Adrenal gland (tissue), 9 donors: ENCODE measurements at regions not wholly inside any gene's neighbourhood (a gene's known extent, or its start where the extent isn't known, plus 50 kb on each side); places are given as distances from the start of the nearest gene placed in this dataset.
"Not testable (repeated sequence)": the region's sequence is repeated elsewhere in the genome, so short reads cannot be mapped to it uniquely, and the experiment has no call there.

Experiments
- DNase-seq, 7 donors: peaks; one replicate each; pipeline ENCODE4 v3.0.0-alpha.2; 2019 to 2020
- H3K27ac ChIP-seq, 5 donors: fragments of 200-600 bp; sonication (generic) in 4 of 5; 1 replicate in 3 of 5; 2 replicates in 2 of 5; pipeline versions ENCODE4 v1.5.1 to v1.8.0; 2016 to 2020; ENCODE audit warnings: mild to moderate bottlenecking in 1 of 5
- H3K27me3 ChIP-seq: fragments of 200-600 bp; 2 replicates; pipeline ENCODE4 v1.8.0; 2021
- H3K36me3 ChIP-seq, 2 donors: fragments of 200-600 bp; replicated peaks in 1 of 2; 1 replicate in 1 of 2; 2 replicates in 1 of 2; pipeline versions ENCODE4 v1.5.1 to v1.8.0; 2018 to 2022
- H3K4me1 ChIP-seq, 2 donors: fragments of 200-600 bp; replicated peaks in 1 of 2; 1 replicate in 1 of 2; 2 replicates in 1 of 2; pipeline versions ENCODE4 v1.5.1 to v1.8.0; 2018 to 2021
- H3K4me3 ChIP-seq, 4 donors: fragments of 200-600 bp; sonication (generic) in 3 of 4; one replicate each; pipeline ENCODE4 v1.5.1; 2016 to 2018
- H3K9me3 ChIP-seq, 3 donors: fragments of 200-600 bp; sonication (generic) in 1 of 3; replicated peaks in 1 of 3; 1 replicate in 2 of 3; 2 replicates in 1 of 3; pipeline versions ENCODE4 v1.5.1 to v1.8.0; 2016 to 2021
- CTCF ChIP-seq, 6 experiments: fragments of 450-650 bp in 4 of 6; fragments of 200-600 bp in 2 of 6; sonication (generic) in 1 of 6; IDR thresholded peaks; 1 replicate in 5 of 6; 2 replicates in 1 of 6; pipeline versions ENCODE4 v1.5.1 to v1.8.0; 2016 to 2021; ENCODE audit warnings: antibody characterized with exemption in 6 of 6, mild to moderate bottlenecking in 2 of 6, moderate library complexity in 1 of 6
- POLR2A ChIP-seq, 2 donors: fragments of 450-650 bp; IDR thresholded peaks; one replicate each; pipeline ENCODE4 v1.6.1; 2017; ENCODE audit warnings: antibody characterized with exemption in 2 of 2, mild to moderate bottlenecking in 2 of 2, moderate library complexity in 1 of 2
- WGBS, 4 donors: extraction: QIAGEN DNeasy Blood & Tissue Kit in 2 of 4; methylation state at CpG; one replicate each; pipeline versions ENCODE4 v1.1.5 to v1.1.7; 2013 to 2017; 5-methylcytosine and 5-hydroxymethylcytosine counted together
- intact Hi-C, 2 donors: fragments of 100-400 bp; cut with DNase I; formaldehyde crosslinking; loops; one replicate each; pipeline versions ENCODE4 v1.14.1 to v1.15.0; 2022 to 2023
- donor health status: healthy with polysubstance abuse.
- donor health status: Bipolar disorder and iron deficiency.
- donor health status: DM: yes; HTN: yes; CAD: no.
- donor health status: DM: no; HTN: no; CAD: no.
- donor health status: DM: no; HTN: no; CAD: no.

GRCh38 chr12:9342614-9343353 is 134.6 kb upstream of the PZP start:
- Histone ChIP-seq H3K27ac (no peak overlapping the region), H3K27me3 (no peaks in the 10 kb centered on the region), H3K36me3 (no peaks in the 10 kb centered on the region), H3K4me1 (no peaks in the 10 kb centered on the region), H3K4me3 (no peak overlapping the region), H3K9me3 (no peaks in the 10 kb centered on the region)
- 84 to 90% (median 89%) methylated on average over 3 of the region's 3 CpGs for WGBS, 4 donors
- no peak for DNase-seq
- TF ChIP-seq CTCF (IDR thresholded peaks at IDR 0.05) (no peak), POLR2A (IDR thresholded peaks at IDR 0.05) (no peak)
- intact Hi-C loops: no loop called here

DNA sequence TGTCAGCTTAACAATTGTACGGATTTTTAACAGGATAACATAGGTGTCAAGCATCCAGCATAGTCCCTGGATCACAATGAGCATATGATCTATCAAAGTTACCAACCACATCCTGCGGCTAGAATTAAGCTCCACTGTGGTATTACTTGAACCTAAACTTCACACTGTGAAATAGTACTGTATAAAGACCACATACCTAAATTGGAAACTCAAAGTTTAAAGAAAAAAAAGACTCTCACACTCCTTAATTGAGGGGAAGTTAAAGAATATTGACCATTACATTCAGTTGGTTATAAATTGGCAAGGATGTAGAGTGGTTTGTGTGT is 133.0 kb upstream of the PZP start:
- 82 to 89% (median 87%) methylated on average over 2 of the region's 2 CpGs for WGBS, 4 donors
- no peaks in the 10 kb centered on the region for H3K9me3 ChIP-seq
- H3K36me3 ChIP-seq: no peaks in the 10 kb centered on the region
- TF ChIP-seq POLR2A (IDR thresholded peaks at IDR 0.05) (no peak), CTCF (IDR thresholded peaks at IDR 0.05) (no peak)
- H3K4me3 ChIP-seq: no peak overlapping the region
- H3K4me1 ChIP-seq: no peaks in the 10 kb centered on the region
- H3K27ac ChIP-seq: no peak overlapping the region
- intact Hi-C loops: no loop called here
- no peak for DNase-seq
- H3K27me3 ChIP-seq: no peaks in the 10 kb centered on the region

DNA sequence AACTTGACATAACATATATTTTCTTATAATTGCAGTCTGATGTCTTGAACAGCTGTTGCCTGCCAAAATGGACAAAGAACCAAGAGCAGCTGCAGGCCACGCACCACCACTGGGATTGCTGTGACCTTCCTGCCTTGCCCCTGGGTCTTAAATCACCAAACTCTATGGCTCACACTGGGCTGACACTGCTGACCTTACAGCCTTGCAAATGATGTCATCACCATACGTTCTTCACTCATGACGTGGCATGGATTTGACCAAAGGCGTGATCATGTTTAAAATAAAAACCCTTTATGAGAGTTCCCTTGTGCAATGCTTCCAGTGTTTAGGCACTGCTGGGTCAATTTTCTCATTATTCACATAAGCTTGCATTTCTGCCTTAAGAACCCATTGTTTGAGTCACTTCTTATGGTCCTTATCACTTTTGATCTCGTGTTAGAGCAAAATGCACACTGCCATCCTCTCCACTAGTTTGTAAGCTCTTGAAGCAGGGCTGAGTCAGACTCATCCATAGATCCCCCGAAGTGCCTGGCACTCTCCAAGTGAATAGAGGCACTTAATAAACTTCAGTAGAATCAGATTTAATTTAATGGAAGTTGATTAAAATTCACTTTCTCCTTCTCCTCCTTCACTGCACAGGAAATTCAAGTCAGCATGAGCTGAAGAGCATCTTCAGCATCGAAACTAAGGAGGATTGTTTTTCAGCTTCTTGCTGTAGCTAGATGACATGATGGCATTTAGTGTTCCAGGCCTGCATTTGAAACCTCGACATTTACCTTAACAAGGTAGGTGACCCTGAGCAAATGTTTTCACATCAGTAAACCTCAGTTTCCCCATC is 132.4 kb upstream of the PZP start:
- 54 to 62% (median 60%) methylated on average over 8 of the region's 8 CpGs for WGBS, 4 donors
- H3K27me3 ChIP-seq: no peaks in the 10 kb centered on the region
- H3K9me3 ChIP-seq: no peaks in the 10 kb centered on the region
- no peaks in the 10 kb centered on the region for H3K4me1 ChIP-seq
- DNase-seq: no peak
- intact Hi-C loops: no loop called here
- H3K4me3 ChIP-seq: no peak overlapping the region
- TF ChIP-seq POLR2A (IDR thresholded peaks at IDR 0.05) (no peak), CTCF (IDR thresholded peaks at IDR 0.05) (no peak)
- H3K36me3 ChIP-seq: no peaks in the 10 kb centered on the region
- H3K27ac ChIP-seq: no peak overlapping the region

DNA sequence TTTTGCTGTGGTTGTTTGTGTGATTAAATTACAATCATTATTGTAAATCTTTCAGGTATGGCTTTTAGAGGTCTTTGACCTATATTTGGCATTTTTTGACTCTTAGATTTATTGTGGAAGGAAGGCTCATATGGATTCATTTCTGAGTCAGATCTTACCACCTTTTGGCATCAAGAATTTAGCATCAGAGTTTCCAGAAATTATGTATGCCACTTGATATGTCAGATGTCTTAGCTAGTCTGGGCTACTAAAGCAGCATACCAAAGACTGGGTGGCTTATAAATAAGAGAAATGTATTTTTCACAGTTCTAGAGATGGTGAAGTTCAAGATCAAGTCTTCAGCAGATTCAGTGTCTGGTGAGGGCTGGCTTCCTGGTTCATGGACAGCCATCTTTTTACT is 129.5 kb upstream of the PZP start:
- Histone ChIP-seq H3K27ac (no peak overlapping the region), H3K27me3 (no peaks in the 10 kb centered on the region), H3K4me1 (no peaks in the 10 kb centered on the region), H3K36me3 (no peaks in the 10 kb centered on the region), H3K4me3 (no peak overlapping the region), H3K9me3 (no peaks in the 10 kb centered on the region)
- intact Hi-C loops: no loop called here
- TF ChIP-seq CTCF (IDR thresholded peaks at IDR 0.05) (no peak), POLR2A (IDR thresholded peaks at IDR 0.05) (no peak)
- DNase-seq: no peak

GRCh38 chr12:9336375-9337011 is 128.3 kb upstream of the PZP start:
- H3K27ac ChIP-seq, DNase-seq, H3K27me3 ChIP-seq, intact Hi-C loops, H3K4me3 ChIP-seq, H3K36me3 ChIP-seq, H3K4me1 ChIP-seq, H3K9me3 ChIP-seq: not testable (repeated sequence)
- 80 to 86% (median 81%) methylated on average over 7 of the region's 7 CpGs for WGBS, 4 donors
